ENCODE measurements at regions not wholly inside any gene's neighbourhood (a gene's known extent, or its start where the extent isn't known, plus 50 kb on each side); places are given as distances from the start of the nearest gene placed in this dataset.

DNA sequence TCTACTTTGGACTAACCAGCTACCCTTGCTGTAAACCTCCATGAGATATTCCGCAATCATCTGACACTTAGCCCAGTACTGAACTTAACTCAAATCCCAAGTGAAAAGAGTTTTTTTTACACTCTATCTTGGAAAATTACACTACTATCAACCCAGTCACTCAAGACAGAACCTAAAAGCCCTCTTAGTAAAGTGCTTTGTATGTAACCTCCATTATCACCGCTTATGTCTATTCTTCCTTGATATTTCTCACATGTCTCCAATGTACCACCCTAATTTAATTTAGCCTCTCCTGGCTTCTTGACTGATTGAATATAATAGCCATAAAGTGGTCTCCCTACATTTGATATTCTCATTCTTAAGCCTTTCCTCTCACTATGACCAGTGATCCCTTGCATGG lies 168.8 kb upstream of the SYT1 start:
- Histone ChIP-seq H3K36me3 (no peaks in the 10 kb centered on the region), H3K4me3 (no peak overlapping the region), H3K4me1 (no peaks in the 10 kb centered on the region), H3K9me3 (no peaks in the 10 kb centered on the region), H3K27ac (no peak overlapping the region), H3K27me3 (no peaks in the 10 kb centered on the region)
- WGBS, 2 donors = 97% methylated on average over 2 of the region's 2 CpGs
- TF ChIP-seq, protein P1, sequence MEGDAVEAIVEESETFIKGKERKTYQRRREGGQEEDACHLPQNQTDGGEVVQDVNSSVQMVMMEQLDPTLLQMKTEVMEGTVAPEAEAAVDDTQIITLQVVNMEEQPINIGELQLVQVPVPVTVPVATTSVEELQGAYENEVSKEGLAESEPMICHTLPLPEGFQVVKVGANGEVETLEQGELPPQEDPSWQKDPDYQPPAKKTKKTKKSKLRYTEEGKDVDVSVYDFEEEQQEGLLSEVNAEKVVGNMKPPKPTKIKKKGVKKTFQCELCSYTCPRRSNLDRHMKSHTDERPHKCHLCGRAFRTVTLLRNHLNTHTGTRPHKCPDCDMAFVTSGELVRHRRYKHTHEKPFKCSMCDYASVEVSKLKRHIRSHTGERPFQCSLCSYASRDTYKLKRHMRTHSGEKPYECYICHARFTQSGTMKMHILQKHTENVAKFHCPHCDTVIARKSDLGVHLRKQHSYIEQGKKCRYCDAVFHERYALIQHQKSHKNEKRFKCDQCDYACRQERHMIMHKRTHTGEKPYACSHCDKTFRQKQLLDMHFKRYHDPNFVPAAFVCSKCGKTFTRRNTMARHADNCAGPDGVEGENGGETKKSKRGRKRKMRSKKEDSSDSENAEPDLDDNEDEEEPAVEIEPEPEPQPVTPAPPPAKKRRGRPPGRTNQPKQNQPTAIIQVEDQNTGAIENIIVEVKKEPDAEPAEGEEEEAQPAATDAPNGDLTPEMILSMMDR (IDR thresholded peaks at IDR 0.05) = no peak
- TF ChIP-seq EP300 (IDR thresholded peaks at IDR 0.05) = no peak
- TF ChIP-seq POLR2A (IDR thresholded peaks at IDR 0.05) = no peak
- DNase-seq (ENCODE audit: low spot score in 2 of 2) = no peak

DNA sequence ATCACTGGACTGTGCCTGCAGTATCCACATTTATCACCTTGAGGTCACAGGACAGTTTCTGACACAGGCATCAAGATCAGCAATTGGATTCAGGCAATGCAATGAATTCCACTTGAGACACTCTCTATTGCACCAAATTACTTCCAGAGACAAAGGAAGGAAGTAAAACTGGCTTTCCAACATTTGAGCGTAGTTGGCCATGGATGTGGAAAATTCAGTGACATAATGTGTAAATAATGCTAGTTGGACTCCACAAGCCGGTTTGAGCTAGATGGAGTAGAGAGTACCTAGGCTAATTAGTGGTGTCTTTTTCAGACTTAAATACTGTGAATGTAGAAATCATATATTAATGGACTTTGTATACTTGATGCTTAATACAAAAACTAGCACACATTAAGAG lies 168.3 kb upstream of the SYT1 start:
- WGBS, 2 donors = 50 to 60% methylated on average over 2 of the region's 2 CpGs
- TF ChIP-seq POLR2A (IDR thresholded peaks at IDR 0.05) (no peak), EP300 (IDR thresholded peaks at IDR 0.05) (no peak)
- TF ChIP-seq, protein P1 (IDR thresholded peaks at IDR 0.05) = no peak
- no peak overlapping the region for H3K4me3 ChIP-seq

DNA sequence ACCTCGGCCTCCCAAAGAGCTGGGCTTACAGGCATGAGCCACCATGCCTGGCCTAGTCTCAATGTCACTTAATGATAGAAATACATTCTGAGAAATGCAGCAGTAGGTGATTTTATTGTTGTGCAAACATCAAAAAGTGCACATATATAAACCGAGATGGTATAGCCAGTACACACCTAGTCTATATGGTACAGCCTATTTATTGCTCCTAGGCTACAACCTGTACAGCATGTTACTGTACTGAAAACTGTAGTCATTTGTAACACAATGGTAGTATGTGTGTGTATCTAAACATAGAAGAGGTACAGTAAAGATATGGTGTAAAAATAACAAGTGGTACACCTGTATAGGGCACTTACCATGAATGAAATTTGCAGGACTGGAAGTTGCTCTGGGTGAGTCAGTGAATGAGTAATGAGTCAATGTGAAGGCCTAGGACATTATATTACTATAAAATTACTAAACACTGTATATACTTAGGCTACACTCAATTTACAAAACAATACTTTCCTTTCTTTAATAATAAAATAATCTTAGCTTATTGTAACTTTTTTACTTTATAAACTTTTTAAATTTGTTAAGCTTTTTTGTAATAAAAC lies 166.7 kb upstream of the SYT1 start:
- WGBS, 2 donors = 91 to 94% methylated on average over 2 of the region's 2 CpGs
- Histone ChIP-seq H3K36me3 (no peaks in the 10 kb centered on the region), H3K27me3 (no peaks in the 10 kb centered on the region), H3K9me3 (no peaks in the 10 kb centered on the region), H3K4me3 (no peak overlapping the region), H3K4me1 (no peaks in the 10 kb centered on the region), H3K27ac (no peak overlapping the region)
- no peak for DNase-seq (ENCODE audit: low spot score in 2 of 2)
- TF ChIP-seq, protein P1 (IDR thresholded peaks at IDR 0.05) = no peak
- TF ChIP-seq EP300 (IDR thresholded peaks at IDR 0.05) (no peak), POLR2A (IDR thresholded peaks at IDR 0.05) (no peak)

More for the DNA sequence above, 168.3 kb upstream of the SYT1 start:
- no peak for DNase-seq (ENCODE audit: low spot score in 2 of 2)
- Histone ChIP-seq H3K27me3 (no peaks in the 10 kb centered on the region), H3K27ac (no peak overlapping the region), H3K9me3 (no peaks in the 10 kb centered on the region), H3K4me1 (no peaks in the 10 kb centered on the region), H3K36me3 (no peaks in the 10 kb centered on the region)

DNA sequence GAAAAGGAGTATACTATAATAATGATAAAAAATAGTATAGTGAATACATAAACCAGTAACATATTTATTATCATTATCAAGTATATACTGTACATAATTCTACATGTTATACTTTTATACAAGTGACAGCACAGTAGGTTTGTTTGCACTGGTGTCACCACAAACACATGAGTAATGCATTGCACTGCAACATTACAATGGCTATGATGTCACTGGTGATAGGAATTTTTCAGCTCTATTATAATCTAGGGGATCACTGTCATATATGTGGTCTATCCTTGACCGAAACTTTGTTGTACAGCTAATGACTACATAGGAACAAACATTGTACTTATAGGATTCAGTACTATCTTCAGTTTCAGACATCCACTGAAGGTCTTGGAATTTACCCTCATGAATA lies 165.8 kb upstream of the SYT1 start:
- Histone ChIP-seq H3K4me3 (no peak overlapping the region), H3K4me1 (no peaks in the 10 kb centered on the region), H3K27ac (no peak overlapping the region), H3K27me3 (no peaks in the 10 kb centered on the region), H3K9me3 (no peaks in the 10 kb centered on the region), H3K36me3 (no peaks in the 10 kb centered on the region)
- WGBS, 2 donors = 93 to 100% methylated on average over 1 of the region's 1 CpG
- TF ChIP-seq POLR2A (IDR thresholded peaks at IDR 0.05) = no peak
- TF ChIP-seq EP300 (IDR thresholded peaks at IDR 0.05) = no peak
- TF ChIP-seq, protein P1 (IDR thresholded peaks at IDR 0.05) = no peak
- no peak for DNase-seq (ENCODE audit: low spot score in 2 of 2)

DNA sequence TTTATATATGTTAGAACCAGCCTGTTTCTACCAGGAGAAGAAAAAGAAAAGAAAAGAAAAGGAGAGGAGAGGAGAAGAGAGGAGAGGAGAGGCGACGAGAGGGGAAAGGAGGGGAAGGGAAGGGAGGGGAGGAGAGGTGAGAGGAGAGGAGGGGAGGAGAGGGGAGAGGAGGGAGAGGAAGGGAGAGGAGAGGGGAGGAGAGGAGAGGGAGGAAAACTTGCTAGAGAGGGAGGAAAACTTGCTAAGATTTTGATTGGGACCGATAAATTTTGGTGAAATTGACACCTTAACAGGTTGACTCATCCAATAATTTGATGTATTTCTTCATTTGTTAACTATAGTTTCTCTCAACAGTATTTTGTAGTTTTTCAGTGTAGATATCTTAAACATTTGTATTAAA lies 164.0 kb upstream of the SYT1 start:
- H3K4me1 ChIP-seq = no peaks in the 10 kb centered on the region
- 83 to 85% methylated on average over 3 of the region's 3 CpGs for WGBS, 2 donors
- no peaks in the 10 kb centered on the region for H3K27me3 ChIP-seq
- no peak overlapping the region for H3K4me3 ChIP-seq
- H3K27ac ChIP-seq = no peak overlapping the region
- H3K9me3 ChIP-seq = no peaks in the 10 kb centered on the region
- no peaks in the 10 kb centered on the region for H3K36me3 ChIP-seq
- no peak for DNase-seq (ENCODE audit: low spot score in 2 of 2)
- TF ChIP-seq, protein P1 (IDR thresholded peaks at IDR 0.05) = no peak
- TF ChIP-seq EP300 (IDR thresholded peaks at IDR 0.05) (no peak), POLR2A (IDR thresholded peaks at IDR 0.05) (no peak)
